NCI-H526 (cell line): ENCODE measurements at regions not wholly inside any gene's neighbourhood (a gene's known extent, or its start where the extent isn't known, plus 50 kb on each side); places are given as distances from the start of the nearest gene placed in this dataset.
"Not testable (repeated sequence)": the region's sequence is repeated elsewhere in the genome, so short reads cannot be mapped to it uniquely, and the experiment has no call there.

ENCODE experiments used
- DNase-seq, 2 experiments: peaks; one replicate each; lab custom pipeline; 2025; lab: John Stamatoyannopoulos, UW

- no peak for DNase-seq
These were observed 141.0 kb upstream of the MYT1L start for GRCh38 chr2:2472044-2472443.

DNA sequence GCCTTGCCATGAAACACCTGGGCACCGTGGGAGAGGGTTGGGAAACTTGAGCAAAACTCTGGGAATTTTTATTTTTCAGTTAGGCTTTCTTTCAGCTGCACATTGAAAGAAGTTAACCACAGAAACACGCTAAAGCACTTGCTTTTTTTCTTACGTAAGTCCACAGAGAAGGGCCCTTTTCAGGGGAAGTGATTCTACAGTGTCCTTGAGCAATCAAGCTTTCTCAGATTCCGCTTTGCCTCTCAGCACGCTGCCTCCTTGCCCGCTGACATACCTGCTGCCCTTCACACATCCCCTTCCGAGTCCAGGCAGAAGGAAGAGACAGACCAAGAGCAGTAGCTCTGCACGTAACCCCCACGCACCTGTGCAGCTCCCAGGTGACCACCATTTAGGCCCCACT is 135.5 kb upstream of the MYT1L start:
- DNase-seq: no peak

DNA sequence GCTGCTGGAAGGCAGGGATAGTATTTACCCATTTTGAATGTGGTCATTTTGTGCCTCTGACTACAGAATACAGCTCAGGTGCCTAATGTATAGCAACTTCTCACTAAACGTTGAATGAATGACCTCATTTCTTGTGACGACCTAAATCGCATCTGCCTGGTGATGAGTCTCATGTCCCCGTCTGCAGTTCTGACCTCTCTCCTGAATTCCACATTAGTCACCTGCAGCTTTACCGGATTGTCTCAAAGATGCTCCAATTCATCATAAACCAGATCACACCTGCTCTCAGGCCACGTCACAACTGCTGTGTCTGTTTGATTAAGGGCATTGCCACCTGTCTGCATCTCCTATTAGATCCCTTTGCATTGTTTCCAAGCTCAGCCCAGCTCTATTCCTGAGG is 133.6 kb upstream of the MYT1L start:
- no peak for DNase-seq

DNA sequence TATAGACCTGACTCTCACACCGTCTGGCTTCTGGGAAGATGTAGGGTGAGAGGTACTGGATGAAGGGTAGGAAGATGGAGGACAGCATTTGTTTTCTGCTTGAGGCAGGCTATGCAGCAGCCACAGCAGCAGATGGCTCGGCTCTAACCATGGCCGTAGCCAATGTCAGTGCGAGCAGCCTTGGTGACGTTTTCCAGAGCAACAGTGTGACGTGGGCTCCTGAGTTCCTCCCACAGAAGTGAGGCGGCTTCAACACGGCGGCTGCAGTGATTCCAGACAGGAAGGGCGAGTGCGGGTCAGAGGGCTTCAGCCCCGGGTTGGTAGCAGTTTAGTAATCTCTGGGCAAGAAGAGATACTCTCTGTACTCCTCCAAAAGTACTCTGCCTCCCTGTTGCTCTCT is 133.0 kb upstream of the MYT1L start:
- DNase-seq: no peak

- no peak for DNase-seq
These were observed 125.6 kb upstream of the MYT1L start for GRCh38 chr2:2456721-2457120.

DNA sequence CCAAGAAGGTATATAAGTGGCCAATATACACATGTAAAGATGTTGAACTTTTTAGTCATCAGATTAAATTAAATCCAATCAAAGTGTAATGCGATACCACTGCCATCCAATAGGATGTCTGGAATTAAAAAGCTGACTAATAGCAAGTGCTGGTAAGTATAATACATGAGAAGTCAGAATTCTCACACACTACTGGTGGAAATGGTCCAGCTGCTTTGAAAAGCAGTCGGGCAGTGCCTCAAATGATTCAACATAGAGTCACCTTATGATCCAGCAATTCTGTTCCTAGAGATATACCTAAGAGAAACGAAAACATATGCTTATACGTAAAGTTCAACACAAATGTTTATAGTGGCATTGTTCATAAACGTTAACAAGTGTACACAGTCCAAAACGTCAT is 124.1 kb upstream of the MYT1L start:
- no peak for DNase-seq

- DNase-seq: no peak
These were observed 121.9 kb upstream of the MYT1L start for GRCh38 chr2:2452961-2453360.

GRCh38 chr2:2451275-2451674 is 120.2 kb upstream of the MYT1L start:
- DNase-seq: not testable (repeated sequence)

- no peak for DNase-seq
These were observed 117.1 kb upstream of the MYT1L start for GRCh38 chr2:2448178-2448577.

GRCh38 chr2:2422621-2423020 is 91.5 kb upstream of the MYT1L start:
- no peak for DNase-seq

DNA sequence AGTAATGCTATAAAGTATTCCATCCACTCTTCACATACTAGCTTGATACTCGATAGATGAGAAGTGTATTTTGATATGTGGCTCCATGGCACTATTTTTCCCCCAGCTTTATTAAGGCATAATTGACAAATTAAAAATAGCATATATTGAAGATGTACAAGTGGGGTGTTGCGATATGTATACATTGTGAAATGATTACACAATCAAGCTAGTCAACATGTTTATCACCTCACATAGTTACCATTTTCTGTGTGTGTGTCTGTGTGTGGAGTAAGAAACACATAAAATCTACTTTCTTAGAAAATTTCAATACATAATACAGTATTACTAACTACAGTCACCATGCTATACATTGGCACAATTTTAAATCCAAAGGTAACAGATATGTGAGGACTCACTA is 82.5 kb upstream of the MYT1L start:
- DNase-seq: no peak

DNA sequence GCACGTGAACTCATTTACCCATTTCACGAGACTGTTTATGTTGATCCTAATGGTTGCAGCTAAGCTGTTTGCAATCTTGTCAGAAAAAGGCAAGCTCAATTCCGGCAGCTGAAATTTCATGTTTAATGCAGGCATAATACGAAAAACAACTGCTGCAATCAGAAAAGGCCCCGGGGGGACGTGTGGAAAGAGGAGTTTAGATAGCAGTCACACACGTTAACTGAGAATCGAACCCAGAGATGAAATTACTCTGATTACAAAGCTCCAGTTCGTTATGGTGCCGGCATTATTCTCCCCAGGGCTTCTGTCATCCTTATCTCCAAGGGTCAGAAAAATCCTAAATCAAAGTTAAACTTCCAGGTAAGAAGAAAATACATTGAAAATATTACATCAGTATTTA is 79.9 kb upstream of the MYT1L start:
- no peak for DNase-seq

DNA sequence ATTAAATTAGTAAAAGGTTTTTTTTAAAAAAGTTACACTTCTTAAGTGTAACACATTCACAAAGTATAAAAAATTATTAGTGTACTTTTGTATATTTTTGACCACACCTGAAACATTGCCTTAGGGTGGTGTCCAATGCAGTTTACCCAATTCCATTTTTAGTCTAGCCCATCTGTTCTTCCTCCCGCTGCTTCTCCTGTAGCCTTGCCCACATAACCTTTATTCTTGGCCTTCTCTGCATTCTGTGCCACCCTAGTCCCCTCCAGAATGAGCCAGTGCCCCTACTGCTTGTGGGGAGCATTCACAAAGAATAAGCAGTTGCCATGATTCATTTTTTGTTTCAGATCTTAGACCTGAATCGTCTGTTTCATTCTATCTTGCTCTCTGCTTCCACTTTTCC is 78.4 kb upstream of the MYT1L start:
- DNase-seq: no peak

- no peak for DNase-seq
These were observed 74.7 kb upstream of the MYT1L start for GRCh38 chr2:2405780-2406179.

GRCh38 chr2:2400286-2401038 is 69.4 kb upstream of the MYT1L start:
- DNase-seq: no peak

DNA sequence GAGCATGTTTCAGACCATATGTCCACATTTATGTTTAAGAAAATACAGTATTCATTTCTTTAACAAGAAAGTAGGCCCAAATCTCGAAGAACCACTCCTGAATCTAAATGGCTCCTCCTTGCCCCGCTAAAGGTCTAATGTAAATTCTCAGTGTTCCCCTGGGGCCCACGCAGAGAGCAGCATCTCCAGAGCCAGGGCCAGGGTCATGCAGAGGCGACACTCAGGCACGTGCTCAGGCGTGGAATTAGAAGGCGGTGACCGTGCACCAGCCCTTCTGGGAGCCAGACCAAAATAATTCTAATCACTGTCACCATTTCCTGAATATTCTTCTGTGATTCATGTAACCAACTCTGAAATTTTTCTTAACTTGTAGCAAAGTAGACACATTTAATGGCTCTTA is 68.3 kb upstream of the MYT1L start:
- no peak for DNase-seq

DNA sequence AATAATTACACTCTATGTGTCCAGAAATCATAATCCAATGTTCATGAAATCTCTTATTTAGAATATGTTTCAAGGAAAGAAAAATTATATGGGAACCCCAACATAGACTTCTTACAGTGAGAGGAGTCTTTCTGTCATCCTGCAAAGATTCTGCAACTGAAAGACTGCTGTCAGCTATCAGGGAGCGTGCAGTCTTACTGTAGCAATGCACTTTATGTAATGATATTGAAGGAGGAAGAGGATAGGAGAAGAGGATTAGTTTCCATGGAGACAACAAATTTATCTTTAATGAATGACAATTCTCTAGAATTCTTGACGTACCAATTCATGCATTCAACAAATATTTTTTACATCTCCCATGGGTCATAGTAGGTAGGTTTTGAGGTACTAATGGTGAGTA is 61.3 kb upstream of the MYT1L start:
- DNase-seq: no peak

DNA sequence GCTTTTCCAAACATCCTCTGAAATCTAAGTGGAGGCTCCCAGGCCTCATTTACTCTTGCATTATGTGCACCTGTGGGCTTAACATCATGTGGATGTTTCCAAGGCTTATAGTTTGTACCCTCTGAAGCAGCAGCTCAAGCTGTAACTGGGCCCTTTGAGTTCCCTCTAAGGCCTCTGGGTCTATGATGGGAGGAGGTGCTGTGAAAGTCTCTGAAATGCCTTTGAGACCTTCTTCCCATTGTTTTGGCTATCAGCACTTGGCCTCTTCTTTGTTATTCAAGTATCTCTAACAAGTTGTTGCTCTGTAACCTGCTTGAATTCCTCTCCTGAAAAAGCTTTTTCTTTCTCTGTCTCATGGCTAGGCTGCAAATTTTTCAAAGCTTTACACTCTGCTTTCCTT is 58.1 kb upstream of the MYT1L start:
- DNase-seq: no peak
